ENCODE measurements at regions not wholly inside any gene's neighbourhood (a gene's known extent, or its start where the extent isn't known, plus 50 kb on each side); places are given as distances from the start of the nearest gene placed in this dataset.

GRCh38 chr13:85367887-85368286, 431.3 kb downstream of the SLITRK6 start:
- DNase-seq, result no peak
- in situ Hi-C loops (cut with MboI; ENCODE audit: low pct_unique_long_range_greater_than_20kb, low sequenced_read_pairs), result no loop called here

DNA sequence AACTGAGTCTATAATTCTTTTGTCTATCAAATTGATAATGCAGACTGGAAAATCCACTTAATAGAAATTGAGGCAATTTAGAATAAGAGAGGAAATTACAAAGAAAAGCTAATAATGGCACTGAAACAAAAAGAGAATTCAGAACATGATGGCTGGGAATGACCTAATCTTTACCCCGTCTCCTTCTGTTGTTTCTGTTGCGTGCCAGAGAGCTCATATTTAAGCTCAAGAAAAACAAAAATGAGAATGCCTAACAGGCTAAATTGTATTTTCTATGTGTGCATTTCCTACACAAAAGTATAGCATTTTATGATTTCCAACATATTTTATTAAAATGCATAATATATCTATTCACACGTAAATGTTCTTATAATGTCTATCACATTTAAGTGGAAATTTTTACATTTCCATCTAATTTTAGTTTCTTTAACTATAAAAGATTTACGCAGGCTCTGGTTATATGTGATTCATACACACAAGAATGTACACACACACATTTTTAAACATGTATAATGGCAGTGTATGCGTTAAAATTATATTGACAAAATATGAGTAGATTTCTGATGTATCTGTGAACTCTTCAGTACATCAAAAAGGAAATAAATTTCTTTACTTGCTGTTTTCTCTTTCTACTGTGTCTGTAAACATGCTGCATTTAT, 432.3 kb downstream of the SLITRK6 start:
- in situ Hi-C loops (cut with MboI; ENCODE audit: low pct_unique_long_range_greater_than_20kb, low sequenced_read_pairs), result no loop called here
- no peak for DNase-seq

GRCh38 chr13:85363504-85363903, 435.7 kb downstream of the SLITRK6 start:
- no peak for DNase-seq
- in situ Hi-C loops (cut with MboI; ENCODE audit: low pct_unique_long_range_greater_than_20kb, low sequenced_read_pairs), result no loop called here

GRCh38 chr13:85362980-85363379, 436.2 kb downstream of the SLITRK6 start:
- DNase-seq, result no peak
- in situ Hi-C loops (cut with MboI; ENCODE audit: low pct_unique_long_range_greater_than_20kb, low sequenced_read_pairs), result no loop called here

DNA sequence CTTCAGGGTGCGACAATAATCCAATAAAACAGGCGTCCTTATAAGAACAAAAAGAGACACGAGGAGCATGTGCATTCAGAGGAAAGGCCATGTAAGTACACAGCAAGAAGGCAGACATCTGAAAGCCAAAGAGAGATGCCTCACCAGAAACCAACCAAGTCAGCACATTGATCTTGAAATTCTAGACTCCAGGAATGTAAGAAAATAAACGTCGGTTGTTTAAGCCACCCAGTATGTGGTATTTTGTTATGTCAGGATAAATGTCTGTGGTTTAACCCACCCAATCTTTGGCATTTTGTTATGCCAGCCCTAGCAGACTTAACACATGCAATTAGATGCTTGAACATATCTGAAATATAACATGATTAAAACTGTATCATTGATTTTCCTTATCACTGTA, 452.0 kb downstream of the SLITRK6 start:
- in situ Hi-C loops (cut with MboI; ENCODE audit: low pct_unique_long_range_greater_than_20kb, low sequenced_read_pairs), result no loop called here
- no peak for DNase-seq

GRCh38 chr13:85334187-85334586, 465.0 kb downstream of the SLITRK6 start:
- no peak for DNase-seq
- in situ Hi-C loops (cut with MboI; ENCODE audit: low pct_unique_long_range_greater_than_20kb, low sequenced_read_pairs), result no loop called here

DNA sequence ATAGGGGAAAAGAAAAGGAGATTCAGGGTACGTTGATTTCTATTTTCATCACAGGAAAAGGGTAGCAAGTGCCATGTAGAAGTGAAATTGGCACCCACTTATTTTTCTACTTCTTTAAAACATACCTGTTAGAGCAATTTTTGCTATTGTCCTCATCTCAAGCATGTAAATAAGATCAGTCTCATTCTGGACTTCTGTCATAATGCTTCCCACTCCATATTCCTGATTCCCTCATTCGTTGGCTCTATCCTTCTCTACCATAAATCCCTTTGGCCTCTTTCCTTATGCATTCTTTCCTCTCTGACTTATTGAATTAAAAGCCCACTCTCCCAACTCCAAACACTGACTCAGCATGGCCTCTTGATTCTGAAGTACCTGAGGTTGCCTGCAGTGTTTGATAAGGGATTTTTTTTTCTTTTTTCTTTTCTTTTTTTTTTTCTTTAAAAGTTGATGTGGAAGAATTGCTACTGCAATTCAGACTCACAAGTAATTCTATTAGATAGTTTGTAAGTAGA, 465.7 kb downstream of the SLITRK6 start:
- in situ Hi-C loops (cut with MboI; ENCODE audit: low pct_unique_long_range_greater_than_20kb, low sequenced_read_pairs), result no loop called here

GRCh38 chr13:85332615-85333014, 466.6 kb downstream of the SLITRK6 start:
- no peak for DNase-seq
- in situ Hi-C loops (cut with MboI; ENCODE audit: low pct_unique_long_range_greater_than_20kb, low sequenced_read_pairs), result no loop called here

More for the DNA sequence above, 465.7 kb downstream of the SLITRK6 start:
- DNase-seq, result no peak

DNA sequence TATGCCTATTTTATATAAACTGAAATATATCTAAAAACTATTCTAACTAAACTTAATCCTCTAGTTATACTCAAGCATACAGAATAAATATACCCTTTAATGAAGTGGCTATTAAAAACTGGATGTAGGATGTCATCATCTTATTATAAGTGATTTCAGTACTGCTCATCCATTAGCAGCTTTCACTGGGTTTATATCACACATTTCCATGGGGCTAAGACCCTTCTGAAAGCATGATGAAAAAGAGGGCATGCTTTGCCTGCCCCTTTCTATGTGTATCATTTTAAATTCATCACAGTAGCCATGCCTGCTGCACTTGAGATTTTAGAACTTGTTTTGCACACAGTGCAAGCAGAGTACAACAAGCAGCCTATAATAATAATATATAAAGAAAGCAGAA, 477.5 kb downstream of the SLITRK6 start:
- no peak for DNase-seq
- in situ Hi-C loops (cut with MboI; ENCODE audit: low pct_unique_long_range_greater_than_20kb, low sequenced_read_pairs), result no loop called here

DNA sequence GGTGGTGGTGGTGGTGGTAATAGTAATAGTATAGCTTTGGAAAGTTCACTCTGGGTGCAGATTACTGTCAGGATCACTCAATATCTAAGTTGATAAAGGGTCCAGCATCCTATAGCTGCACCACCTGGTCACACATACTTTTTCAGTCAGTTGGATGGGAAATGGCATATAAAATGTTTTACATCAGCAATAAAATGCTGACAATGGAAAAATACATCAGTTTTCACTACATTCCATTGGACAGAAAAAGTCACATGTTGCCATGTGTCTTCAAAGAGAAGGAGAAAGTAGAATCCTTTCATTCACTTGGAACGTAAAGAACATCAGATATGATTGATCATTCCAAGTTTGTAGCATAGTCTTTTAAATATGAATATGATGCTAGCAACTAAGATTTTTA, 481.4 kb downstream of the SLITRK6 start:
- no peak for DNase-seq
- in situ Hi-C loops (cut with MboI; ENCODE audit: low pct_unique_long_range_greater_than_20kb, low sequenced_read_pairs), result no loop called here

- no peak for DNase-seq
- in situ Hi-C loops (cut with MboI; ENCODE audit: low pct_unique_long_range_greater_than_20kb, low sequenced_read_pairs), result no loop called here
Measured at GRCh38 chr13:85316506-85317025, 482.7 kb downstream of the SLITRK6 start.

DNA sequence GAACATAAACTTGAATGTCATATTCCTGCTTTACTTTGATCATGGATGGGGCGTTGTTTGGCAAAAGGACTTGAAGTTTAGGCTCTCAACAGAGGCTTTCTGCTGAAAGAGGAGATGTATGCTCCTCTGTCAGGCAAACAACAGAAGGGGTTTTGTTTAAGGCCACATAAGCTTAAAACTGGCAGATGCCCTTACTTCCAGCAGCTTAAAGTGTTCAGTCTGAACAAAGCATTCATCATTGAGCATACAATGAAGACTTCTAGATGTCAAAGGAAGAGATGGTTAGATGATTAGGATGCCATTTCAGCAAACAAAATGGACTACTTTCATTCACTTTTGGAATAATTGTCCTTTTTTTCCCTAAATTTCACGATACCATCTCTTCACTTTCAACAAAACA, 484.5 kb downstream of the SLITRK6 start:
- no peak for DNase-seq

DNA sequence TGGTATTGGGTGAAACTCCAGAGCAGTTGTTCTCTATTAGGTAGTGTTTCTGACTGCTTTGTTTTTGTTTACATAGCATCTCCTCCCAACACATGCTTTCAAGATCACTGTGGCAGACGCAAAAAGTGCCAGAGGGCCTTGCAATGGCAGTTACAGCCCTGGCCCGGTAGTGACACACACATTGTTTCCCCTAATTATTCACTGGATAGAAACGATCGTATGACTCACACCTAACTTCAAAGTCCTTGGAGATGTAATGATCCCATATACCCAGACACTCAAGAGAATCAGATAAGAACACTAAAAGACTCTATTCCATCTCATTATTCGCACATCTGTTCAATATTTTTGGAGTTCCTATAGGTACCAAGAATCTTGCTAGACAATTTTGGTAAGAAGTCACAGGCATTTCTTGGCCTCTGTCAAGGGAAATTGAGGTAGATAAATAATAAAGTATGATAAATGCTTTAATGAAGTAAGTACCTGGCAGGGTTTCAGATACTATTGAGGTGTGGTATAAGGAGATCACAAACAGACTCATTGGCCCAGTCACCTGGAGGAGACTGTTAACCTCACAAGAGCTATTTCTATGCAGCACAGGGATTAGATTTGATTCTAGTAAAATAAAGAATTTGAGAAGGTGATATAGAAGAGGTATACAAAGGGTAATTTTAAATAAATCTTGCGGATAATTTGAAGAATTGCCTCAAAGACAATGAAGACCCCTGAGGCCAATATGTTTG, 485.3 kb downstream of the SLITRK6 start:
- no peak for DNase-seq
- in situ Hi-C loops (cut with MboI; ENCODE audit: low pct_unique_long_range_greater_than_20kb, low sequenced_read_pairs), result no loop called here

More for the DNA sequence above, 484.5 kb downstream of the SLITRK6 start:
- in situ Hi-C loops (cut with MboI; ENCODE audit: low pct_unique_long_range_greater_than_20kb, low sequenced_read_pairs), result no loop called here

- DNase-seq, result no peak
- in situ Hi-C loops (cut with MboI; ENCODE audit: low pct_unique_long_range_greater_than_20kb, low sequenced_read_pairs), result no loop called here
Measured at GRCh38 chr13:85312071-85312470, 487.1 kb downstream of the SLITRK6 start.

- no peak for DNase-seq
- in situ Hi-C loops (cut with MboI; ENCODE audit: low pct_unique_long_range_greater_than_20kb, low sequenced_read_pairs), result no loop called here
Measured at GRCh38 chr13:85303630-85304029, 495.6 kb downstream of the SLITRK6 start.

- in situ Hi-C loops (cut with MboI; ENCODE audit: low pct_unique_long_range_greater_than_20kb, low sequenced_read_pairs), result no loop called here
- DNase-seq, result no peak
Measured at GRCh38 chr13:85298387-85298924, 500.8 kb downstream of the SLITRK6 start.

- in situ Hi-C loops (cut with MboI; ENCODE audit: low pct_unique_long_range_greater_than_20kb, low sequenced_read_pairs), result no loop called here
- no peak for DNase-seq
Measured at GRCh38 chr13:85288698-85289097, 510.5 kb downstream of the SLITRK6 start.

GRCh38 chr13:85287528-85287927, 511.7 kb downstream of the SLITRK6 start:
- in situ Hi-C loops (cut with MboI; ENCODE audit: low pct_unique_long_range_greater_than_20kb, low sequenced_read_pairs), result no loop called here

GRCh38 chr13:85286081-85286480, 513.1 kb downstream of the SLITRK6 start:
- no peak for DNase-seq
- in situ Hi-C loops (cut with MboI; ENCODE audit: low pct_unique_long_range_greater_than_20kb, low sequenced_read_pairs), result no loop called here

More at GRCh38 chr13:85287528-85287927, 511.7 kb downstream of the SLITRK6 start:
- peak; percentile 79 for DNase-seq

- in situ Hi-C loops (cut with MboI; ENCODE audit: low pct_unique_long_range_greater_than_20kb, low sequenced_read_pairs), result no loop called here
Measured at GRCh38 chr13:85284349-85284748, 514.9 kb downstream of the SLITRK6 start.

More at GRCh38 chr13:85284349-85284748, 514.9 kb downstream of the SLITRK6 start:
- no peak for DNase-seq

Measured in KBM-7 (cell line).